Spleen (tissue), 11 donors: ENCODE measurements at regions not wholly inside any gene's neighbourhood (a gene's known extent, or its start where the extent isn't known, plus 50 kb on each side); places are given as distances from the start of the nearest gene placed in this dataset.
A peak's percentile ranks its signal among the peaks of the same experiment; 100 is the strongest.

Source experiments
- DNase-seq: peaks from one replicate; pipeline ENCODE4 v3.0.0-alpha.2; 2020
- H3K27ac ChIP-seq, 8 donors: fragments of 200-600 bp; sonication (generic) in 7 of 8; 1 replicate in 4 of 8; 2 replicates in 4 of 8; pipeline versions ENCODE4 v1.5.0 to v1.8.0; 2016 to 2021; ENCODE audit warnings: inconsistent platforms in 4 of 8, mild to moderate bottlenecking in 4 of 8, moderate library complexity in 1 of 8
- H3K27me3 ChIP-seq, 7 donors: fragments of 200-600 bp; sonication (generic) in 6 of 7; replicated peaks in 1 of 7; 1 replicate in 4 of 7; 2 replicates in 3 of 7; pipeline versions ENCODE4 v1.5.0 to v1.8.0; 2016 to 2021; ENCODE audit warnings: inconsistent platforms in 3 of 7, mild to moderate bottlenecking in 1 of 7
- H3K36me3 ChIP-seq, 6 donors: fragments of 200-600 bp; sonication (generic) in 5 of 6; 1 replicate in 4 of 6; 2 replicates in 2 of 6; pipeline versions ENCODE4 v1.5.0 to v1.8.0; 2016 to 2021; ENCODE audit warnings: inconsistent platforms in 2 of 6
- H3K4me1 ChIP-seq, 6 donors: fragments of 200-600 bp; sonication (generic) in 5 of 6; 1 replicate in 3 of 6; 2 replicates in 3 of 6; pipeline versions ENCODE4 v1.5.0 to v1.8.0; 2016 to 2021; ENCODE audit warnings: inconsistent platforms in 3 of 6
- H3K4me3 ChIP-seq, 8 donors: fragments of 200-600 bp; sonication (generic) in 7 of 8; 1 replicate in 4 of 8; 2 replicates in 4 of 8; pipeline versions ENCODE4 v1.5.0 to v1.8.0; 2016 to 2021; ENCODE audit warnings: inconsistent platforms in 4 of 8, mild to moderate bottlenecking in 4 of 8, moderate library complexity in 2 of 8
- H3K9me3 ChIP-seq, 8 donors: fragments of 200-600 bp; sonication (generic) in 7 of 8; 1 replicate in 4 of 8; 2 replicates in 4 of 8; pipeline versions ENCODE4 v1.5.0 to v1.8.0; 2016 to 2021; ENCODE audit warnings: inconsistent platforms in 4 of 8
- POLR2A ChIP-seq, 3 donors: fragments of 450-650 bp; IDR thresholded peaks; one replicate each; pipeline ENCODE4 v1.5.1; 2017; ENCODE audit warnings: antibody characterized with exemption in 3 of 3, mild to moderate bottlenecking in 1 of 3
- POLR2AphosphoS5 ChIP-seq, 3 donors: sonication (generic); formaldehyde crosslinking; IDR thresholded peaks; one replicate each; pipeline ENCODE4 v1.5.1; 2017; ENCODE audit warnings: antibody characterized with exemption in 3 of 3
- WGBS, 5 donors: extraction: QIAGEN DNeasy Blood & Tissue Kit in 3 of 5; methylation state at CpG; one replicate each; pipeline versions ENCODE4 v1.1.5 to v1.1.7; 2013 to 2018; 5-methylcytosine and 5-hydroxymethylcytosine counted together
- intact Hi-C: fragments of 100-400 bp; cut with DNase I; formaldehyde crosslinking; loops from one replicate; pipeline ENCODE4 v1.15.0; 2023; ENCODE audit warnings: low total_unique reads
- TF ChIP-seq, protein P1 (sequence below), 11 experiments: fragments of 200-600 bp in 7 of 11; fragments of 450-650 bp in 4 of 11; sonication (generic) in 4 of 11; IDR thresholded peaks in 8 of 11; conservative IDR thresholded peaks in 3 of 11; 1 replicate in 7 of 11; 2 replicates in 4 of 11; pipeline versions ENCODE4 v1.4.0 to v1.8.0; 2016 to 2021; ENCODE audit warnings: antibody characterized with exemption in 11 of 11, inconsistent platforms in 4 of 11, mild to moderate bottlenecking in 1 of 11
- donor health status: healthy with polysubstance abuse.
- donor health status: DM: no; HTN: no; CAD: no; lungs with moderate emphysema.
- donor health status: DM: no; HTN: no; CAD: no.
- donor health status: Bipolar disorder and iron deficiency.
- donor health status: healthy.
- donor health status: DM: no; HTN: no; CAD: no.
- donor health status: DM: yes; HTN: yes; CAD: no.

DNA sequence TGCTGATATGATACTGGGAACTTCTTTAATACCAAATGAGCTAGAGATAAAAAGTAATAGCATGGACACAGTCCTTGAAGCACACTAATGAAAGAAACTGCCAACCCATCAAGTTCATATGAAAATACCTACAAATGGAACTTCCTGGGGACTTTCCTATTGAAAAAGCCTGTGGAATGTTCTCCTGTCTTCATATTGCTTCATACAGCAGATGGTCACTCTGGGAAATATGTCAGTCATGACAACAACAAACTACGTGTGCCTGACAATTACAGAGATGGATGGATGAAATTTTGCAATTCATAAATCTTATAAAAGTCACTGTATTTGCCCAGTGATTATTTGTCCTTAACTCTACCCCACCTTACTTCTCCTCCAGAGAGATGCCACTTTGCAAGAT is 106.6 kb upstream of the COL1A2 start:
- no peak for DNase-seq
- H3K27ac ChIP-seq, result no peak overlapping the region
- 67 to 97% (median 76%) methylated on average over 1 of the region's 1 CpG for WGBS, 5 donors
- H3K36me3 ChIP-seq, result no peaks in the 10 kb centered on the region
- no peaks in the 10 kb centered on the region for H3K9me3 ChIP-seq
- TF ChIP-seq POLR2A (IDR thresholded peaks at IDR 0.05), result no peak
- TF ChIP-seq, protein P1, sequence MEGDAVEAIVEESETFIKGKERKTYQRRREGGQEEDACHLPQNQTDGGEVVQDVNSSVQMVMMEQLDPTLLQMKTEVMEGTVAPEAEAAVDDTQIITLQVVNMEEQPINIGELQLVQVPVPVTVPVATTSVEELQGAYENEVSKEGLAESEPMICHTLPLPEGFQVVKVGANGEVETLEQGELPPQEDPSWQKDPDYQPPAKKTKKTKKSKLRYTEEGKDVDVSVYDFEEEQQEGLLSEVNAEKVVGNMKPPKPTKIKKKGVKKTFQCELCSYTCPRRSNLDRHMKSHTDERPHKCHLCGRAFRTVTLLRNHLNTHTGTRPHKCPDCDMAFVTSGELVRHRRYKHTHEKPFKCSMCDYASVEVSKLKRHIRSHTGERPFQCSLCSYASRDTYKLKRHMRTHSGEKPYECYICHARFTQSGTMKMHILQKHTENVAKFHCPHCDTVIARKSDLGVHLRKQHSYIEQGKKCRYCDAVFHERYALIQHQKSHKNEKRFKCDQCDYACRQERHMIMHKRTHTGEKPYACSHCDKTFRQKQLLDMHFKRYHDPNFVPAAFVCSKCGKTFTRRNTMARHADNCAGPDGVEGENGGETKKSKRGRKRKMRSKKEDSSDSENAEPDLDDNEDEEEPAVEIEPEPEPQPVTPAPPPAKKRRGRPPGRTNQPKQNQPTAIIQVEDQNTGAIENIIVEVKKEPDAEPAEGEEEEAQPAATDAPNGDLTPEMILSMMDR (IDR thresholded peaks at IDR 0.05 in 8 of 11, conservative IDR thresholded peaks at IDR 0.05 in 3 of 11), result no peak
- TF ChIP-seq POLR2AphosphoS5 (IDR thresholded peaks at IDR 0.05), result no peak
- no peak overlapping the region for H3K4me3 ChIP-seq
- H3K27me3 ChIP-seq, result no peaks in the 10 kb centered on the region
- intact Hi-C loops, result no loop called here
- no peaks in the 10 kb centered on the region for H3K4me1 ChIP-seq

DNA sequence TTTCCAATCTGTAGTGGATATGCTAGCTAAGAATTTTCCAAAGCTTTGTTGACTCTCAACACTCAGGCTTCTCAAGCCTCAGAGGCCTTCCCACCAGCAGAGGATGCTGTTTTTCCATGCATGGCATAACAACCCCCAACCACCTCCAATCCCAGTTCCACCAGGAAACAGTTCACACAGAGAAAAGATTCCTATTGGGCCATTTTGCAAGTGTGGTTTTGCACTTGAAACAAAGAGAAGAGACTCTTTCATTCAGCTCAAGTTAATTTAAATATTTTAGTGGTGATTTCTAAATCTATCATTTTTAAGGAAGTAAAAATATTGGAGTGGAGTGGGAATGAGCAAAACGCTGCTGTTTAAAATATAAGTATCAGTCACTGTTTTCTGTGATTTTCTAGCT is 105.6 kb upstream of the COL1A2 start:
- intact Hi-C loops, result no loop called here
- TF ChIP-seq, protein P1 (IDR thresholded peaks at IDR 0.05 in 8 of 11, conservative IDR thresholded peaks at IDR 0.05 in 3 of 11), result peak in 8 of 11 experiments; percentile 15 to 59 (median 42)
- no peak for TF ChIP-seq POLR2A (IDR thresholded peaks at IDR 0.05)
- 27 to 48% (median 36%) methylated on average over 1 of the region's 1 CpG for WGBS, 5 donors
- DNase-seq, result no peak
- Histone ChIP-seq H3K27ac (no peak overlapping the region), H3K27me3 (no peaks in the 10 kb centered on the region), H3K4me1 (no peaks in the 10 kb centered on the region), H3K9me3 (no peaks in the 10 kb centered on the region), H3K36me3 (no peaks in the 10 kb centered on the region), H3K4me3 (no peak overlapping the region)

DNA sequence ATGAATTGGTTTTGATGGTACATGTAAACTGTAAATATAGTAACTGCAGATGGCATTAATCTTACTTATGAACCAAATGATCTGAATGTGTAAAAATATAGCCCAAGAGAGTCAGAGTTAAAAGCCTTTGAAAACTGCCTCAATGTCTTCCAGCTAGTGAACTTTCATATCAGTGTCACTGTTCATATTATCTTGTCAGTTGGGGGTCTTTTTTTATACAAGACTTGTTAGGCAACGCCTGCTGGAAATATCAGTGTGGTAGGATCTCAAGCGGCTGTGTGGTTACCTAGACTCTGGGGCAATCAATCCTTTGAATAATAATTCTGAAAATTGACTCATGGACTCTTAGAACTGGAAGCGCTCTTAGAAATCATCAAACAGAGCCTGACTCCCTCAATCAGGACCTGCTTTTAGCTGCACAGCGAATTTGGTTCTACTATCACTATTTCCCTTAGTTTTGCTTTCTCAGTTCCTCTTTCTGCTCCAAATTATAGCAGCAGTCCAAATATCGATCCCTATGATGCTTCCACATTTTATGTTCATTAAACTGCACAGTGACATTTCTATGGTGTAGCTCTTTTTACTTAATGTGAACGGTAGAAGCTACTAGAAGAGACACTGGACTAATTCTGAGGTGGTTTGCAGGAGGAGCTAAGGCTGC is 100.1 kb upstream of the COL1A2 start:
- no peak for DNase-seq
- Histone ChIP-seq H3K27me3 (no peaks in the 10 kb centered on the region), H3K9me3 (no peaks in the 10 kb centered on the region), H3K36me3 (no peaks in the 10 kb centered on the region), H3K4me3 (no peak overlapping the region), H3K4me1 (no peaks in the 10 kb centered on the region), H3K27ac (no peak overlapping the region)
- intact Hi-C loops, result no loop called here
- 64 to 76% (median 68%) methylated on average over 6 of the region's 6 CpGs for WGBS, 5 donors
- TF ChIP-seq POLR2A (IDR thresholded peaks at IDR 0.05) (no peak), POLR2AphosphoS5 (IDR thresholded peaks at IDR 0.05) (no peak)
- TF ChIP-seq, protein P1 (IDR thresholded peaks at IDR 0.05 in 8 of 11, conservative IDR thresholded peaks at IDR 0.05 in 3 of 11), result no peak

DNA sequence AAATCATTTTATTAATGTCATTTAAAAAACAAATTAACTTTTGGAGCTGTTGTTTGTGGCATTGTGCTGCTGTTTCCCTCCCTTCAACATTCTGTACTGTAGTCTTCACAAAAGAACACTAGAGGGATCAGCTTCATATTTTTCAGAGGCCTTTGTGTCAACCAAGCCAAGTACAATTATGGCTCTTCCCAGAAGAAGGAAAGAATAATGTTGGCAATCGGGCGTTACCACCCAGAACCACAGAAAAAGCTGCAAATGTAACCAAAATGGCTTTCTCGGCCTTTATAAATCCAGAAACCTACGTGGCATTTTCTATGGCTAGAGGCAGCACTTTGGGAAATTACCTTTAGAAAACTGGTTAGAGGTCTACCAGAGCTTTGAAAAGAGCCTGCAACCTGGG is 98.8 kb upstream of the COL1A2 start:
- intact Hi-C loops, result no loop called here
- Histone ChIP-seq H3K27me3 (no peaks in the 10 kb centered on the region), H3K36me3 (no peaks in the 10 kb centered on the region), H3K4me1 (peaks cover 0 to 2% (median 0%) of the 10 kb centered on the region in 6 donors), H3K4me3 (no peak overlapping the region), H3K9me3 (no peaks in the 10 kb centered on the region), H3K27ac (peak overlapping the region in 3 of 8 donors; percentile 6 to 40 (median 38))
- WGBS, 5 donors, result 69 to 84% (median 75%) methylated on average over 4 of the region's 4 CpGs
- TF ChIP-seq, protein P1 (IDR thresholded peaks at IDR 0.05 in 8 of 11, conservative IDR thresholded peaks at IDR 0.05 in 3 of 11), result peak in 3 of 11 experiments; percentile 21 to 51 (median 32)
- TF ChIP-seq POLR2A (IDR thresholded peaks at IDR 0.05), result no peak
- DNase-seq, result no peak
